MM.1S (cell line): ENCODE measurements at regions not wholly inside any gene's neighbourhood (a gene's known extent, or its start where the extent isn't known, plus 50 kb on each side); places are given as distances from the start of the nearest gene placed in this dataset.

ENCODE experiments used
- DNase-seq: peaks from one replicate; pipeline ENCODE4 v3.0.0-alpha.2; 2015
- H2AFZ ChIP-seq: fragments of 300-600 bp; sonication (generic); 2 replicates; pipeline ENCODE4 v1.6.0; 2016; ENCODE audit warnings: antibody characterized with exemption, low read length
- H3F3A ChIP-seq: fragments of 300-600 bp; sonication (generic); 2 replicates; pipeline ENCODE4 v1.6.1; 2016; ENCODE audit warnings: mild to moderate bottlenecking, antibody characterized with exemption, low read length, moderate library complexity, mixed read lengths; ENCODE audit not compliant: insufficient read depth
- H3K27ac ChIP-seq: fragments of 300-600 bp; sonication (generic); 2 replicates; pipeline ENCODE4 v1.5.1; 2016; ENCODE audit warnings: mild to moderate bottlenecking, low read length
- H3K27me3 ChIP-seq: fragments of 300-600 bp; sonication (generic); replicated peaks from 2 replicates; pipeline ENCODE4 v1.6.0; 2016; ENCODE audit warnings: low read length; ENCODE audit not compliant: insufficient read depth
- H3K36me3 ChIP-seq: fragments of 300-600 bp; sonication (generic); replicated peaks from 2 replicates; pipeline ENCODE4 v1.6.1; 2016; ENCODE audit warnings: mild to moderate bottlenecking, low read length, mixed read lengths; ENCODE audit not compliant: insufficient read depth
- H3K4me1 ChIP-seq: fragments of 300-600 bp; sonication (generic); 2 replicates; pipeline ENCODE4 v1.6.1; 2016; ENCODE audit warnings: low read length, mixed read lengths
- H3K4me2 ChIP-seq: fragments of 300-600 bp; sonication (generic); 2 replicates; pipeline ENCODE4 v1.6.0; 2016; ENCODE audit warnings: low read depth, low read length
- H3K4me3 ChIP-seq: fragments of 300-600 bp; sonication (generic); 2 replicates; pipeline ENCODE4 v1.5.1; 2016; ENCODE audit warnings: low read length, mixed read lengths
- H3K79me2 ChIP-seq: fragments of 300-600 bp; sonication (generic); 2 replicates; pipeline ENCODE4 v1.6.1; 2016; ENCODE audit warnings: mixed run types, low read length, mixed read lengths
- H3K9ac ChIP-seq: fragments of 300-600 bp; sonication (generic); 2 replicates; pipeline ENCODE4 v1.6.1; 2016; ENCODE audit warnings: low read length, mixed read lengths
- H3K9me2 ChIP-seq: fragments of 300-600 bp; sonication (generic); replicated peaks from 2 replicates; pipeline ENCODE4 v1.6.1; 2016; ENCODE audit warnings: mild to moderate bottlenecking, low read length, mixed read lengths; ENCODE audit not compliant: insufficient read depth
- H3K9me3 ChIP-seq: fragments of 300-600 bp; sonication (generic); replicated peaks from 2 replicates; pipeline ENCODE4 v1.6.1; 2016; ENCODE audit warnings: mild to moderate bottlenecking, low read length, mixed read lengths; ENCODE audit not compliant: insufficient read depth
- H4K20me1 ChIP-seq: fragments of 300-600 bp; sonication (generic); 2 replicates; pipeline ENCODE4 v1.6.1; 2016; ENCODE audit warnings: mild to moderate bottlenecking, low read length, moderate library complexity, mixed read lengths; ENCODE audit not compliant: insufficient read depth
- CTCF ChIP-seq: fragments of 300-600 bp; sonication (generic); IDR thresholded peaks from 2 replicates; pipeline ENCODE4 v1.5.1; 2016; ENCODE audit warnings: antibody characterized with exemption, low read length, mixed read lengths
- EZH2 ChIP-seq: fragments of 300-600 bp; sonication (generic); optimal IDR thresholded peaks from 2 replicates; pipeline ENCODE3; 2017; ENCODE audit warnings: low read depth, mild to moderate bottlenecking, antibody characterized with exemption, low read length, mixed read lengths
- EZH2phosphoT487 ChIP-seq: fragments of 300-600 bp; sonication (generic); IDR thresholded peaks from 2 replicates; pipeline ENCODE4 v1.6.1; 2018; ENCODE audit warnings: antibody characterized with exemption, low read length

DNA sequence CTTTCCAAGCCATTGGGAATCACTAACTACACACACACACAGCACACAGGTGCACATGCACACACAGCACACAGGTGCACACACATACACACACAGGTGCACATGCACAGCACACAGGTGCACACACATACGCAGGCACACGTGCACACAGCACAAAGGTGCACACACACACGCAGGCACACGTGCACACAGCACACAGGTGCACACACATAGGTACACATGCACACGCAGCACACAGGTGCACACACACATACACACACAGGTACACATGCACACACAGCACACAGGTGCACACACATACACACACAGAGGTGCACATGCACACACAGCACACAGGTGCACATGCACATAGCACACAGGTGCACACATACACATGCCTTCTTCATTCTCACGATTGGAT is 80.9 kb downstream of the HMX1 start:
- Histone ChIP-seq H3K4me3 (no peak overlapping the region), H3K27ac (no peak overlapping the region), H2AFZ (no peak overlapping the region), H3K4me1 (no peaks in the 10 kb centered on the region), H4K20me1 (no peaks in the 10 kb centered on the region), H3F3A (no peaks in the 10 kb centered on the region), H3K4me2 (no peak overlapping the region), H3K79me2 (no peaks in the 10 kb centered on the region), H3K9me3 (no peaks in the 10 kb centered on the region), H3K9me2 (no peaks in the 10 kb centered on the region), H3K9ac (no peak overlapping the region), H3K27me3 (peaks cover 91% of the 10 kb centered on the region), H3K36me3 (no peaks in the 10 kb centered on the region)
- no peak for TF ChIP-seq CTCF
- DNase-seq, result no peak

DNA sequence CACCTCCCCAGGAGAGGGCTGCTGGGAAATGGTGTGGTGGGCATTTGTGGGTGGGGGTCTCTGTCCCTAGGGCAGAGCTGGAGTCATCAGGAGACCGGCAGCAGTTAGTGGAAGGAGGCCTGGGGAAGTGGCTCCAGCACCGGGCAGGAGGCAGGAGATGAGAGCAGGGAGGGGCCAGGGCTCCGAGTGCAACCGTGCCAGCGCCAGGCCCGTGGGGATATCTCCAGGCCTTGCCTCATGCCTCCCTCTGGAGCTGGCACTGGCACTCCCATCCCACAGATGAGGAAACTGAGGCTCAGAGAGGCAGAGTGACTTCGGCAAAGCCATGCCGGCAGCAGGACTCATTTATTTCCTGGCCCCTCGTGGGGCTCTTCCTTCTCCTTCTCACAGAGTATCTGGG is 83.5 kb downstream of the HMX1 start:
- no peak for TF ChIP-seq EZH2phosphoT487
- no peak for TF ChIP-seq EZH2
- TF ChIP-seq CTCF, result no peak
- H3F3A ChIP-seq, result no peaks in the 10 kb centered on the region
- H3K4me1 ChIP-seq, result no peaks in the 10 kb centered on the region
- H3K9me3 ChIP-seq, result no peaks in the 10 kb centered on the region
- no peak overlapping the region for H3K4me3 ChIP-seq
- peaks cover 91% of the 10 kb centered on the region for H3K27me3 ChIP-seq
- no peak overlapping the region for H3K4me2 ChIP-seq
- H3K27ac ChIP-seq, result no peak overlapping the region
- no peak overlapping the region for H3K9ac ChIP-seq
- no peaks in the 10 kb centered on the region for H3K9me2 ChIP-seq
- no peaks in the 10 kb centered on the region for H3K36me3 ChIP-seq
- no peaks in the 10 kb centered on the region for H3K79me2 ChIP-seq
- no peaks in the 10 kb centered on the region for H4K20me1 ChIP-seq
- no peak for DNase-seq
- no peak overlapping the region for H2AFZ ChIP-seq

DNA sequence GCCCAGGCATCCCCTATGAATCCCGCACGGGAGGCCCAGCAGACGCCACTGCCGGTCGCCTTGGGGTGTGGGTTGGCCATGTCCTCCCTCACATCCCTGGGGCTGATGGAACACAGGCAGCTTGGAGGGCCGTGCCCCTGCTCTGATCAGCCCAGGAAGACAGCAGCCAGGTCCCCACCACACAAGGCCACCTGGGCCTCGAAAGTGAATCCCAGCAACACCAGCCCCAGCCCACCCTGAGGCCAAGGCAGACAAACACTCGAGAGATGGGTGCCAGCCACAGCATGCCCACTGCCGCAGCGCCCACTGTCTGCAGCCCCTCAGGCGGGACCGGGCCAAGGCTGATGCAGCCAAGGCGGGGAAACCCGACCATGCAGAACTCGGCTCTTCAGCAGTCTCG is 85.5 kb downstream of the HMX1 start:
- peaks cover 92% of the 10 kb centered on the region for H3K27me3 ChIP-seq

More for the DNA sequence above, 85.5 kb downstream of the HMX1 start:
- no peak for DNase-seq
- no peak overlapping the region for H3K9ac ChIP-seq
- no peak overlapping the region for H3K4me3 ChIP-seq
- no peaks in the 10 kb centered on the region for H3F3A ChIP-seq
- H3K79me2 ChIP-seq, result no peaks in the 10 kb centered on the region
- TF ChIP-seq CTCF (no peak), EZH2 (no peak), EZH2phosphoT487 (no peak)
- H3K27ac ChIP-seq, result no peak overlapping the region
- H3K9me3 ChIP-seq, result no peaks in the 10 kb centered on the region
- no peaks in the 10 kb centered on the region for H3K36me3 ChIP-seq
- no peaks in the 10 kb centered on the region for H4K20me1 ChIP-seq
- no peak overlapping the region for H2AFZ ChIP-seq
- H3K9me2 ChIP-seq, result no peaks in the 10 kb centered on the region
- no peaks in the 10 kb centered on the region for H3K4me1 ChIP-seq
- no peak overlapping the region for H3K4me2 ChIP-seq
